Endodermal cell (in vitro differentiated cells): ENCODE measurements at regions not wholly inside any gene's neighbourhood (a gene's known extent, or its start where the extent isn't known, plus 50 kb on each side); places are given as distances from the start of the nearest gene placed in this dataset.
"Not testable (repeated sequence)": the region's sequence is repeated elsewhere in the genome, so short reads cannot be mapped to it uniquely, and the experiment has no call there.

Experiments
- DNase-seq: peaks from one replicate; pipeline ENCODE4 v3.0.0-alpha.2; 2017
- H3K27ac ChIP-seq: 2 replicates; pipeline ENCODE4 v1.5.1; 2013; ENCODE audit warnings: mild to moderate bottlenecking, low read depth, low read length, moderate library complexity
- H3K27me3 ChIP-seq: 2 replicates; pipeline ENCODE4 v1.6.1; 2013; ENCODE audit warnings: mild to moderate bottlenecking, low read length, moderate library complexity; ENCODE audit not compliant: insufficient read depth, control insufficient read depth, poor library complexity, severe bottlenecking
- H3K36me3 ChIP-seq: 2 replicates; pipeline ENCODE4 v1.7.0; 2013; ENCODE audit warnings: mild to moderate bottlenecking, low read length, moderate library complexity; ENCODE audit not compliant: control insufficient read depth, insufficient read depth
- H3K4me1 ChIP-seq: one replicate; pipeline ENCODE4 v1.7.0; 2013; ENCODE audit warnings: low read length; ENCODE audit not compliant: control insufficient read depth, insufficient read depth
- H3K4me3 ChIP-seq: 2 replicates; pipeline ENCODE4 v1.5.1; 2013; ENCODE audit warnings: mild to moderate bottlenecking, low read length, moderate library complexity
- H3K9ac ChIP-seq: 2 replicates; pipeline ENCODE4 v1.6.1; 2013; ENCODE audit warnings: mild to moderate bottlenecking, low read length, moderate library complexity; ENCODE audit not compliant: poor library complexity, severe bottlenecking; ENCODE audit errors: extremely low read depth
- H3K9me3 ChIP-seq: 2 replicates; pipeline ENCODE4 v1.6.1; 2013; ENCODE audit warnings: mild to moderate bottlenecking, low read length, moderate library complexity; ENCODE audit not compliant: control insufficient read depth
- H3K27ac Mint-ChIP-seq: 2 replicates; pipeline ENCODE4 v1.8.0; 2020; ENCODE audit warnings: mixed read lengths
- H3K27me3 Mint-ChIP-seq: 2 replicates; pipeline ENCODE4 v1.8.0; 2021; ENCODE audit warnings: mild to moderate bottlenecking, mixed read lengths; ENCODE audit not compliant: insufficient read depth
- H3K36me3 Mint-ChIP-seq: 2 replicates; pipeline ENCODE4 v1.8.0; 2020; ENCODE audit warnings: low read depth, mixed read lengths
- H3K4me1 Mint-ChIP-seq: 2 replicates; pipeline ENCODE4 v1.8.0; 2020; ENCODE audit warnings: mixed read lengths
- H3K4me3 Mint-ChIP-seq: 2 replicates; pipeline ENCODE4 v1.8.0; 2020; ENCODE audit warnings: mild to moderate bottlenecking, moderate library complexity, mixed read lengths
- H3K9me3 Mint-ChIP-seq: 2 replicates; pipeline ENCODE4 v1.8.0; 2020; ENCODE audit warnings: mild to moderate bottlenecking, mixed read lengths
- WGBS, 2 experiments: methylation state at CpG; one replicate each; pipeline versions ENCODE4 v1.1.5 to v1.1.7; 2013; ENCODE audit warnings: missing lambda C conversion rate in 2 of 2, mixed read lengths in 1 of 2; ENCODE audit not compliant: insufficient coverage in 1 of 2, insufficient read length in 1 of 2; 5-methylcytosine and 5-hydroxymethylcytosine counted together
- TF ChIP-seq, protein P1 (sequence below): fragments of 200-600 bp; sonication (generic); conservative IDR thresholded peaks from 2 replicates; pipeline ENCODE4 v1.5.0; 2021; ENCODE audit warnings: antibody characterized with exemption, mild to moderate bottlenecking

DNA sequence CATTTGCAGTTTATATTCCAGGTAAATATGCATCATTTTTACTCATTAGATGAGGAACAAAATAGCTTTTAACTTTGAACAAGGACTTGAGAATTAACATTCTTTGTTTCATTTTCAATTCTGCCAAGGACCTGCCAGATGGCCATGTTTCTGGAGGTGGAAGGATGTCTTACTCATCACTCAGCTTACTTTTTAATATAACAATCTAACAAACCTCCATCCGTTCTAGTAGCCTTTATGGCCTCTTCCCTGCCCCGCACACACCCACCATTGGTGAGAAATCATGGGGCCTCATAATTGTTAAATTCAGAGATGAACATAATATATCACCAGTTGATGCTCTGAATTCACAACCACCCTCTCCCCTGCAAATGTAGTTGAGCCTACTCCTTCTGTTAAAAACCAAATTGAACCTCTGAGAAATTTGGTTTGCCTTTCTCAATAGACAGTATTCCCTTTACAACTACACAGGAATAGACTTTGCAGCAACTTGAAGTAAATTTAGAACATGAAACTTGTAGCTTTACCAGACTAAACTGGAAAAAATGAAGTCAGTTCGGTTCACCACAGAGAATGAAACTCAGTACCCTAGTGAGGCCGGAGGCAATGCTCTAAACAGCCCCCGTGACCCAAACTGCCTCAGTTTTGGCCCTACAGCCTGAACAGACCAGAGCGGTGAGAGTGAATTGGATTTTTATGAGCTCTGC lies 50.1 kb upstream of the ACSL4 start:
- DNase-seq = no peak
- Histone ChIP-seq H3K4me3 (no peak overlapping the region), H3K36me3 (no peaks in the 10 kb centered on the region), H3K4me1 (no peaks in the 10 kb centered on the region), H3K27ac (no peak overlapping the region), H3K9me3 (no peaks in the 10 kb centered on the region), H3K27me3 (no peaks in the 10 kb centered on the region), H3K9ac (no peak overlapping the region)
- Mint-ChIP-seq H3K36me3 (no peaks in the 10 kb centered on the region), H3K4me1 (peaks cover 3% of the 10 kb centered on the region), H3K9me3 (no peaks in the 10 kb centered on the region), H3K4me3 (no peak overlapping the region), H3K27me3 (no peaks in the 10 kb centered on the region), H3K27ac (no peak overlapping the region)
- WGBS, 2 experiments = 93% methylated on average over 6 of the region's 6 CpGs; no CpG with 5 or more reads in 1 of the 2 experiments
- TF ChIP-seq, protein P1, sequence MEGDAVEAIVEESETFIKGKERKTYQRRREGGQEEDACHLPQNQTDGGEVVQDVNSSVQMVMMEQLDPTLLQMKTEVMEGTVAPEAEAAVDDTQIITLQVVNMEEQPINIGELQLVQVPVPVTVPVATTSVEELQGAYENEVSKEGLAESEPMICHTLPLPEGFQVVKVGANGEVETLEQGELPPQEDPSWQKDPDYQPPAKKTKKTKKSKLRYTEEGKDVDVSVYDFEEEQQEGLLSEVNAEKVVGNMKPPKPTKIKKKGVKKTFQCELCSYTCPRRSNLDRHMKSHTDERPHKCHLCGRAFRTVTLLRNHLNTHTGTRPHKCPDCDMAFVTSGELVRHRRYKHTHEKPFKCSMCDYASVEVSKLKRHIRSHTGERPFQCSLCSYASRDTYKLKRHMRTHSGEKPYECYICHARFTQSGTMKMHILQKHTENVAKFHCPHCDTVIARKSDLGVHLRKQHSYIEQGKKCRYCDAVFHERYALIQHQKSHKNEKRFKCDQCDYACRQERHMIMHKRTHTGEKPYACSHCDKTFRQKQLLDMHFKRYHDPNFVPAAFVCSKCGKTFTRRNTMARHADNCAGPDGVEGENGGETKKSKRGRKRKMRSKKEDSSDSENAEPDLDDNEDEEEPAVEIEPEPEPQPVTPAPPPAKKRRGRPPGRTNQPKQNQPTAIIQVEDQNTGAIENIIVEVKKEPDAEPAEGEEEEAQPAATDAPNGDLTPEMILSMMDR = no peak

DNA sequence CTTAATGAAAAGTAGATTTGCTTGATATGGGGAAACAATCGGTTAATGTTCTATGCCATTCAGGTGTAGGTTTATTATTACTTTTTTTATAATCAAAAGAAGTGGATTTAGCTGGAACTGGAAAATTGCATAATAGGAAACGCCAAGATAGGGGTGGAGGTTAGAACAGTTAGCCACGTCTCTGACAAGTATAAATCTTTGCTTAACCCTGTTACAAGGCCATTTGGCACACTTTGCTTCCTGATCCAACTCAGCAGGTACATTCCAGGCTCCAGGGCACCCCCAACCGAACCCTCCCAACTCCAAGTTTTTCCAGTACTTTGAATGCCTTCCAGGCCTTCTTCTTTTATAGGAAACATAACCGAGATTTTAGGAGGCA lies 50.6 kb upstream of the ACSL4 start:
- Histone ChIP-seq H3K9me3 (no peaks in the 10 kb centered on the region), H3K4me3 (no peak overlapping the region), H3K36me3 (no peaks in the 10 kb centered on the region), H3K9ac (no peak overlapping the region), H3K4me1 (no peaks in the 10 kb centered on the region), H3K27ac (no peak overlapping the region), H3K27me3 (no peaks in the 10 kb centered on the region)
- 60 to 90% methylated on average over 1 to 4 of the region's 5 CpGs for WGBS, 2 experiments
- Mint-ChIP-seq H3K36me3 (no peaks in the 10 kb centered on the region), H3K9me3 (no peaks in the 10 kb centered on the region), H3K4me3 (no peak overlapping the region), H3K4me1 (peaks cover 3% of the 10 kb centered on the region), H3K27me3 (no peaks in the 10 kb centered on the region), H3K27ac (no peak overlapping the region)
- no peak for DNase-seq
- TF ChIP-seq, protein P1 = no peak

DNA sequence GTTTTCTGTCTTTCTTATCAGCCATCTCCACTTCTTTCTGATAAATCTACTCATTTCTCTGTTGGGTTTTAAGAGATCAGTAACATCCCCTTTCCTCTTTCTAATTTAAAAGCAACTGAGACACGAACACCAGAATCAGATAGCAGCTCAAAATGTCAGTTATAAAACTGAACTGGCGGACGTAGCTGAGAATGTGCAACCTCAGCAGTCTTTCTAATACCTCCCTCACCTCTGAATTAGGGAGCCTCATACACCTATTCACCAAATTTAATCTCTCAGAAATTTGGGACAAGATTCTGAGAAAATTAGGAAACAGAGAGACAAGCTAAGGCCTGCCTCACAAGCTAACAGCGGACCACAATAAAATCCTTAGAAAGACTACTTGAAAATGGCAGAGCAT lies 52.0 kb upstream of the ACSL4 start:
- no peaks in the 10 kb centered on the region for H3K9me3 ChIP-seq
- no peaks in the 10 kb centered on the region for H3K27me3 ChIP-seq
- Mint-ChIP-seq H3K27ac (no peak overlapping the region), H3K4me3 (no peak overlapping the region), H3K9me3 (no peaks in the 10 kb centered on the region), H3K4me1 (peaks cover 3% of the 10 kb centered on the region), H3K27me3 (no peaks in the 10 kb centered on the region), H3K36me3 (no peaks in the 10 kb centered on the region)
- no peaks in the 10 kb centered on the region for H3K4me1 ChIP-seq
- H3K9ac ChIP-seq = no peak overlapping the region
- no peak overlapping the region for H3K27ac ChIP-seq
- TF ChIP-seq, protein P1 = no peak
- no peak for DNase-seq
- H3K4me3 ChIP-seq = no peak overlapping the region
- no peaks in the 10 kb centered on the region for H3K36me3 ChIP-seq
- WGBS, 2 experiments = 80% methylated on average over 4 of the region's 4 CpGs; no CpG with 5 or more reads in 1 of the 2 experiments

DNA sequence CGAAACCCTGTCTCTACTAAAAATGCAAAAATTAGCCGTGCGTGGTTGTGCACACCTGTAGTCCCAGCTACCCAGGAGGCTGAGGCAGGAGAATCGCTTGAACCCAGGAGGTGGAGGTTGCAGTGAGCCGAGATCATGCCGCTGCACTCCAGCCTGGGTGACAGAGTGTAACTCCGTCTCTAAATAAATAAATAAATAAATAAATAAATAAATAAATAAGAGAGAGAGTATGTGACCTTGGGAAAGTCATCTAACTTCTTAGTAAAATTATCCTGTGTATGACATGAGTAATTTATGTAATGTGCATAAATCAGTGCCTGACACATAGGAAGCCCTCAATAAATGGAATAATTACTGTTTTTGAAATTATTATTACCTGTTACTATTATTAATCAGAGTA lies 57.5 kb upstream of the ACSL4 start:
- H3K27me3 Mint-ChIP-seq, H3K4me3 ChIP-seq, H3K36me3 ChIP-seq, H3K4me1 ChIP-seq, H3K27me3 ChIP-seq, H3K9me3 ChIP-seq, H3K27ac Mint-ChIP-seq, H3K4me1 Mint-ChIP-seq, DNase-seq, H3K9ac ChIP-seq, H3K4me3 Mint-ChIP-seq, H3K27ac ChIP-seq, H3K9me3 Mint-ChIP-seq, H3K36me3 Mint-ChIP-seq: not testable (repeated sequence)
- WGBS, 2 experiments = 97% methylated on average over 5 of the region's 7 CpGs; no CpG with 5 or more reads in 1 of the 2 experiments
